T-helper 1 cell (primary cell): ENCODE measurements at regions not wholly inside any gene's neighbourhood (a gene's known extent, or its start where the extent isn't known, plus 50 kb on each side); places are given as distances from the start of the nearest gene placed in this dataset.

ENCODE experiments used
- DNase-seq, 5 donors: peaks; one replicate each; pipeline ENCODE4 v3.0.0-alpha.2; 2012 to 2020

GRCh38 chr3:72390841-72391240 lies 457.4 kb downstream of the SHQ1 start:
- no peak for DNase-seq

- no peak for DNase-seq
Measured at GRCh38 chr3:72388644-72389043, 459.6 kb downstream of the SHQ1 start.

- DNase-seq: no peak
Measured at GRCh38 chr3:72388117-72388516, 460.1 kb downstream of the SHQ1 start.

GRCh38 chr3:72386327-72387000 lies 461.8 kb downstream of the SHQ1 start:
- no peak for DNase-seq

GRCh38 chr3:72385167-72385566 lies 463.1 kb downstream of the SHQ1 start:
- no peak for DNase-seq

- DNase-seq: peak in 1 of 5 donors; percentile 12
Measured at GRCh38 chr3:72384602-72385001, 463.6 kb downstream of the SHQ1 start.

GRCh38 chr3:72383883-72384282 lies 464.4 kb downstream of the SHQ1 start:
- no peak for DNase-seq

GRCh38 chr3:72383230-72383629 lies 465.0 kb downstream of the SHQ1 start:
- DNase-seq: no peak

- DNase-seq: no peak
Measured at GRCh38 chr3:72382460-72382859, 465.8 kb downstream of the SHQ1 start.

GRCh38 chr3:72381584-72381983 lies 466.7 kb downstream of the SHQ1 start:
- DNase-seq: no peak

GRCh38 chr3:72380711-72381493 lies 467.3 kb downstream of the SHQ1 start:
- no peak for DNase-seq

GRCh38 chr3:72380193-72380592 lies 468.1 kb downstream of the SHQ1 start:
- no peak for DNase-seq

GRCh38 chr3:72379500-72380187 lies 468.6 kb downstream of the SHQ1 start:
- DNase-seq: no peak

GRCh38 chr3:72378287-72378686 lies 470.0 kb downstream of the SHQ1 start:
- DNase-seq: no peak

GRCh38 chr3:72376956-72377710 lies 471.1 kb downstream of the SHQ1 start:
- no peak for DNase-seq

GRCh38 chr3:72375237-72376076 lies 472.8 kb downstream of the SHQ1 start:
- peak in 1 of 5 donors; percentile 41 for DNase-seq

GRCh38 chr3:72373139-72373538 lies 475.1 kb downstream of the SHQ1 start:
- no peak for DNase-seq

- no peak for DNase-seq
Measured at GRCh38 chr3:72372161-72372560, 476.1 kb downstream of the SHQ1 start.

- DNase-seq: no peak
Measured at GRCh38 chr3:72371431-72371830, 476.8 kb downstream of the SHQ1 start.

GRCh38 chr3:72370947-72371346 lies 477.3 kb downstream of the SHQ1 start:
- DNase-seq: no peak

GRCh38 chr3:72369681-72370080 lies 478.6 kb downstream of the SHQ1 start:
- DNase-seq: no peak
